ENCODE measurements at regions not wholly inside any gene's neighbourhood (a gene's known extent, or its start where the extent isn't known, plus 50 kb on each side); places are given as distances from the start of the nearest gene placed in this dataset.
A peak's percentile ranks its signal among the peaks of the same experiment; 100 is the strongest.

GRCh38 chr22:22391543-22391942 is 117.0 kb downstream of the ZNF280B start:
- no peaks in the 10 kb centered on the region for H4K20me1 ChIP-seq (replicated peaks; ENCODE audit: control insufficient read depth, insufficient read depth, low read length)
- ChIA-PET CTCF (ENCODE audit: low intra/inter-chr PET ratio) (no interaction called here), POLR2A (interaction anchor here (0.6 to 1.7 kb wide), 7 partner anchors 9 to 895 kb away, joined by 3 to 6 read pairs (median 4); no protein-coding TSS in a partner anchor)
- no peaks in the 10 kb centered on the region for H3K79me2 ChIP-seq (ENCODE audit: control insufficient read depth, insufficient read depth, low read length)
- no peaks in the 10 kb centered on the region for H3K36me3 ChIP-seq (ENCODE audit: control insufficient read depth, insufficient read depth, low read length)
- ATAC-seq, result no peak
- no peak overlapping the region for H2AFZ ChIP-seq (ENCODE audit: low read depth, low read length)
- FAIRE-seq, result no peak
- H3K9me1 ChIP-seq (ENCODE audit: control insufficient read depth, insufficient read depth, low read length), result no peaks in the 10 kb centered on the region
- BruUV-seq (replicated peaks), result no TSS peak
- H3K4me2 ChIP-seq (ENCODE audit: insufficient read depth, low read length), result no peak overlapping the region
- H3K4me3 ChIP-seq, result no peak overlapping the region
- peaks cover 23 to 24% of the 10 kb centered on the region in 2 experiments for H3K27me3 ChIP-seq (ENCODE audit: control insufficient read depth in 2 of 2, insufficient read depth in 2 of 2, low read length in 2 of 2)
- in situ Hi-C loops (cut with MboI) (no loop called here), intact Hi-C loops (cut with micrococcal nuclease) (no loop called here)
- DNase-seq (ENCODE audit: extremely low read depth in 1 of 4, low spot score in 3 of 4), result peak in 3 of 4 experiments; percentile 10 to 23 (median 20)
- no peak overlapping the region for H3K9ac ChIP-seq (ENCODE audit: insufficient read depth in 1 of 2, low read depth in 2 of 2, low read length in 2 of 2)
- H3K27ac ChIP-seq (ENCODE audit: extremely low read depth, low read depth, low read length), result no peak overlapping the region
- no peaks in the 10 kb centered on the region for H3K9me3 ChIP-seq (replicated peaks; ENCODE audit: control insufficient read depth, insufficient read depth, low read depth, low read length)
- TF ChIP-seq PPARD (CRISPR knock-in tag; IDR thresholded peaks at IDR 0.05) (0 out of 2 replicates have a peak, but pooled peaks have one; percentile 57), FOXJ2 (tag; IDR thresholded peaks at IDR 0.05) (no peak), NFXL1 (CRISPR knock-in tag; IDR thresholded peaks at IDR 0.05) (no peak), WHSC1 (IDR thresholded peaks at IDR 0.05; ENCODE audit: low read length) (no peak), KLF13 (tag; IDR thresholded peaks at IDR 0.05; ENCODE audit: borderline replicate concordance, low read depth) (no peak), TOE1 (IDR thresholded peaks at IDR 0.05; ENCODE audit: borderline replicate concordance) (no peak), TOE1 (CRISPR knock-in tag; IDR thresholded peaks at IDR 0.05; ENCODE audit: borderline replicate concordance, low read depth) (no peak), ATF2 (CRISPR knock-in tag; IDR thresholded peaks at IDR 0.05) (0 out of 2 replicates have a peak, but pooled peaks have one; percentile 28), NBN (IDR thresholded peaks at IDR 0.05; ENCODE audit: low read depth) (no peak), STAT5B (CRISPR knock-in tag; IDR thresholded peaks at IDR 0.05) (no peak), ZNF143 (CRISPR knock-in tag; IDR thresholded peaks at IDR 0.05) (0 out of 2 replicates have a peak, but pooled peaks have one; percentile 4), HMG20A (CRISPR knock-in tag; conservative IDR thresholded peaks at IDR 0.05) (no peak)
- no peaks in the 10 kb centered on the region for H3K4me1 ChIP-seq (replicated peaks in 1 of 2; ENCODE audit: control insufficient read depth in 2 of 2, insufficient read depth in 2 of 2, low read length in 2 of 2)
